ENCODE measurements at regions not wholly inside any gene's neighbourhood (a gene's known extent, or its start where the extent isn't known, plus 50 kb on each side); places are given as distances from the start of the nearest gene placed in this dataset.

DNA sequence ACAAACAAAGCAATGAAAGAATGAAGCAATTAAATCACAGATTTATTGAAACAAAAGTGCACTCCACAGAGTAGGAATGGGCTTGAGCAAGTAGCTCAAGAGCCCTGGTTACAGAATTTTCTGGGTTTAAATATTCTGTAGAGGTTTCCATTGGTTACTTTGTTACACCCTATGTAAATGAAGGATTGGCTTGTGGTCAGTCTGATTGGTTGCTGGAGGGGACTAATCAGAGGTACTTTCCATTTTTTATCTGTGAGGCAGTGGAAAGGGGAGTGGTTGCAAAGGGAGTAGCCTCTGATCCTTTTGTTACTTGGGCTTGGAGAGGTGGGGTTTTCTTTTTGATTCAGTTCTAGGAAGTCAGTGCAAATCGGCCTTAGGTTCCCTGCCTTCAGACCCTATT lies 253.3 kb downstream of the ARL6IP6 start:
- Histone ChIP-seq H2AFZ (no peak overlapping the region), H3K27ac (ENCODE audit: low read depth) (no peak overlapping the region), H3K4me2 (no peak overlapping the region), H3K27me3 (ENCODE audit: insufficient read depth) (no peaks in the 10 kb centered on the region), H4K20me1 (replicated peaks; ENCODE audit: insufficient read depth) (no peaks in the 10 kb centered on the region), H3K4me3 (no peak overlapping the region), H3K36me3 (ENCODE audit: insufficient read depth) (peaks cover 13% of the 10 kb centered on the region), H3K9me2 (ENCODE audit: insufficient read depth) (no peaks in the 10 kb centered on the region), H3K79me2 (replicated peaks; ENCODE audit: insufficient read depth) (no peaks in the 10 kb centered on the region), H3F3A (replicated peaks; ENCODE audit: low read depth) (no peaks in the 10 kb centered on the region), H3K4me1 (ENCODE audit: insufficient read depth) (no peaks in the 10 kb centered on the region)
- H3K4me3 Mint-ChIP-seq = no peak overlapping the region
- peaks cover 70% of the 10 kb centered on the region for H3K9me3 Mint-ChIP-seq
- no peaks in the 10 kb centered on the region for H3K4me1 Mint-ChIP-seq
- ATAC-seq = no peak
- no peak for DNase-seq (ENCODE audit: low spot score)
- H3K36me3 Mint-ChIP-seq (ENCODE audit: low read depth) = peaks cover 29% of the 10 kb centered on the region
- TF ChIP-seq, protein P1, sequence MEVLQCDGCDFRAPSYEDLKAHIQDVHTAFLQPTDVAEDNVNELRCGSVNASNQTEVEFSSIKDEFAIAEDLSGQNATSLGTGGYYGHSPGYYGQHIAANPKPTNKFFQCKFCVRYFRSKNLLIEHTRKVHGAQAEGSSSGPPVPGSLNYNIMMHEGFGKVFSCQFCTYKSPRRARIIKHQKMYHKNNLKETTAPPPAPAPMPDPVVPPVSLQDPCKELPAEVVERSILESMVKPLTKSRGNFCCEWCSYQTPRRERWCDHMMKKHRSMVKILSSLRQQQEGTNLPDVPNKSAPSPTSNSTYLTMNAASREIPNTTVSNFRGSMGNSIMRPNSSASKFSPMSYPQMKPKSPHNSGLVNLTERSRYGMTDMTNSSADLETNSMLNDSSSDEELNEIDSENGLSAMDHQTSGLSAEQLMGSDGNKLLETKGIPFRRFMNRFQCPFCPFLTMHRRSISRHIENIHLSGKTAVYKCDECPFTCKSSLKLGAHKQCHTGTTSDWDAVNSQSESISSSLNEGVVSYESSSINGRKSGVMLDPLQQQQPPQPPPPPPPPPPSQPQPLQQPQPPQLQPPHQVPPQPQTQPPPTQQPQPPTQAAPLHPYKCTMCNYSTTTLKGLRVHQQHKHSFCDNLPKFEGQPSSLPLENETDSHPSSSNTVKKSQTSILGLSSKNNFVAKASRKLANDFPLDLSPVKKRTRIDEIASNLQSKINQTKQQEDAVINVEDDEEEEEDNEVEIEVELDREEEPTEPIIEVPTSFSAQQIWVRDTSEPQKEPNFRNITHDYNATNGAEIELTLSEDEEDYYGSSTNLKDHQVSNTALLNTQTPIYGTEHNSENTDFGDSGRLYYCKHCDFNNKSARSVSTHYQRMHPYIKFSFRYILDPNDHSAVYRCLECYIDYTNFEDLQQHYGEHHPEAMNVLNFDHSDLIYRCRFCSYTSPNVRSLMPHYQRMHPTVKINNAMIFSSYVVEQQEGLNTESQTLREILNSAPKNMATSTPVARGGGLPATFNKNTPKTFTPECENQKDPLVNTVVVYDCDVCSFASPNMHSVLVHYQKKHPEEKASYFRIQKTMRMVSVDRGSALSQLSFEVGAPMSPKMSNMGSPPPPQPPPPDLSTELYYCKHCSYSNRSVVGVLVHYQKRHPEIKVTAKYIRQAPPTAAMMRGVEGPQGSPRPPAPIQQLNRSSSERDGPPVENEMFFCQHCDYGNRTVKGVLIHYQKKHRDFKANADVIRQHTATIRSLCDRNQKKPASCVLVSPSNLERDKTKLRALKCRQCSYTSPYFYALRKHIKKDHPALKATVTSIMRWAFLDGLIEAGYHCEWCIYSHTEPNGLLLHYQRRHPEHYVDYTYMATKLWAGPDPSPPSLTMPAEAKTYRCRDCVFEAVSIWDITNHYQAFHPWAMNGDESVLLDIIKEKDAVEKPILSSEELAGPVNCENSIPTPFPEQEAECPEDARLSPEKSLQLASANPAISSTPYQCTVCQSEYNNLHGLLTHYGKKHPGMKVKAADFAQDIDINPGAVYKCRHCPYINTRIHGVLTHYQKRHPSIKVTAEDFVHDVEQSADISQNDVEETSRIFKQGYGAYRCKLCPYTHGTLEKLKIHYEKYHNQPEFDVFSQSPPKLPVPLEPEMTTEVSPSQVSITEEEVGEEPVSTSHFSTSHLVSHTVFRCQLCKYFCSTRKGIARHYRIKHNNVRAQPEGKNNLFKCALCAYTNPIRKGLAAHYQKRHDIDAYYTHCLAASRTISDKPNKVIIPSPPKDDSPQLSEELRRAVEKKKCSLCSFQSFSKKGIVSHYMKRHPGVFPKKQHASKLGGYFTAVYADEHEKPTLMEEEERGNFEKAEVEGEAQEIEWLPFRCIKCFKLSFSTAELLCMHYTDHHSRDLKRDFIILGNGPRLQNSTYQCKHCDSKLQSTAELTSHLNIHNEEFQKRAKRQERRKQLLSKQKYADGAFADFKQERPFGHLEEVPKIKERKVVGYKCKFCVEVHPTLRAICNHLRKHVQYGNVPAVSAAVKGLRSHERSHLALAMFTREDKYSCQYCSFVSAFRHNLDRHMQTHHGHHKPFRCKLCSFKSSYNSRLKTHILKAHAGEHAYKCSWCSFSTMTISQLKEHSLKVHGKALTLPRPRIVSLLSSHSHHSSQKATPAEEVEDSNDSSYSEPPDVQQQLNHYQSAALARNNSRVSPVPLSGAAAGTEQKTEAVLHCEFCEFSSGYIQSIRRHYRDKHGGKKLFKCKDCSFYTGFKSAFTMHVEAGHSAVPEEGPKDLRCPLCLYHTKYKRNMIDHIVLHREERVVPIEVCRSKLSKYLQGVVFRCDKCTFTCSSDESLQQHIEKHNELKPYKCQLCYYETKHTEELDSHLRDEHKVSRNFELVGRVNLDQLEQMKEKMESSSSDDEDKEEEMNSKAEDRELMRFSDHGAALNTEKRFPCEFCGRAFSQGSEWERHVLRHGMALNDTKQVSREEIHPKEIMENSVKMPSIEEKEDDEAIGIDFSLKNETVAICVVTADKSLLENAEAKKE (CRISPR knock-in tag; IDR thresholded peaks at IDR 0.05) = no peak
- TF ChIP-seq POLR2AphosphoS5 (IDR thresholded peaks at IDR 0.05; ENCODE audit: low read depth) (no peak), NANOG (IDR thresholded peaks at IDR 0.05; ENCODE audit: borderline replicate concordance) (no peak), STAT1 (IDR thresholded peaks at IDR 0.05; ENCODE audit: unreplicated experiment) (no peak), EZH2phosphoT487 (IDR thresholded peaks at IDR 0.05; ENCODE audit: unreplicated experiment) (no peak), CREB1 (CRISPR knock-in tag; IDR thresholded peaks at IDR 0.05; ENCODE audit: low read depth) (no peak), EZH2 (IDR thresholded peaks at IDR 0.05; ENCODE audit: low read depth, unreplicated experiment) (no peak), ETS1 (IDR thresholded peaks at IDR 0.05) (no peak), ZNF114 (CRISPR knock-in tag; IDR thresholded peaks at IDR 0.05) (no peak)
- TF ChIP-seq, protein P2, sequence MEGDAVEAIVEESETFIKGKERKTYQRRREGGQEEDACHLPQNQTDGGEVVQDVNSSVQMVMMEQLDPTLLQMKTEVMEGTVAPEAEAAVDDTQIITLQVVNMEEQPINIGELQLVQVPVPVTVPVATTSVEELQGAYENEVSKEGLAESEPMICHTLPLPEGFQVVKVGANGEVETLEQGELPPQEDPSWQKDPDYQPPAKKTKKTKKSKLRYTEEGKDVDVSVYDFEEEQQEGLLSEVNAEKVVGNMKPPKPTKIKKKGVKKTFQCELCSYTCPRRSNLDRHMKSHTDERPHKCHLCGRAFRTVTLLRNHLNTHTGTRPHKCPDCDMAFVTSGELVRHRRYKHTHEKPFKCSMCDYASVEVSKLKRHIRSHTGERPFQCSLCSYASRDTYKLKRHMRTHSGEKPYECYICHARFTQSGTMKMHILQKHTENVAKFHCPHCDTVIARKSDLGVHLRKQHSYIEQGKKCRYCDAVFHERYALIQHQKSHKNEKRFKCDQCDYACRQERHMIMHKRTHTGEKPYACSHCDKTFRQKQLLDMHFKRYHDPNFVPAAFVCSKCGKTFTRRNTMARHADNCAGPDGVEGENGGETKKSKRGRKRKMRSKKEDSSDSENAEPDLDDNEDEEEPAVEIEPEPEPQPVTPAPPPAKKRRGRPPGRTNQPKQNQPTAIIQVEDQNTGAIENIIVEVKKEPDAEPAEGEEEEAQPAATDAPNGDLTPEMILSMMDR (conservative IDR thresholded peaks at IDR 0.05; ENCODE audit: low read depth in 2 of 2) = no peak
- H3K27me3 Mint-ChIP-seq (ENCODE audit: insufficient read depth, low read depth, poor library complexity) = no peaks in the 10 kb centered on the region
- H3K27ac Mint-ChIP-seq = no peak overlapping the region

Data from GM23338 (cell line).